ENCODE measurements at regions not wholly inside any gene's neighbourhood (a gene's known extent, or its start where the extent isn't known, plus 50 kb on each side); places are given as distances from the start of the nearest gene placed in this dataset.

- no peak overlapping the region for H3K4me2 ChIP-seq (ENCODE audit: low read length)
- TF ChIP-seq EZH2 (IDR thresholded peaks at IDR 0.05; ENCODE audit: borderline replicate concordance, low read length) (no peak), CTCF (IDR thresholded peaks at IDR 0.05; ENCODE audit: low read length) (no peak)
Measured at GRCh38 chr1:56266359-56266758, 313.0 kb downstream of the PLPP3 start.

GRCh38 chr1:56265216-56265615, 314.1 kb downstream of the PLPP3 start:
- no peak overlapping the region for H3K9ac ChIP-seq (ENCODE audit: low read length)
- no peak overlapping the region for H3K4me2 ChIP-seq (ENCODE audit: low read length)
- H3K79me2 ChIP-seq (ENCODE audit: insufficient read depth, low read length) = no peaks in the 10 kb centered on the region
- H2AFZ ChIP-seq (ENCODE audit: low read length) = no peak overlapping the region
- no peak overlapping the region for H3K27ac ChIP-seq (ENCODE audit: low read depth, low read length, poor library complexity, severe bottlenecking)
- no peak for TF ChIP-seq EZH2 (IDR thresholded peaks at IDR 0.05; ENCODE audit: borderline replicate concordance, low read length)
- TF ChIP-seq CTCF (IDR thresholded peaks at IDR 0.05; ENCODE audit: low read length) = no peak
- H3F3A ChIP-seq (ENCODE audit: insufficient read depth, low read length) = no peaks in the 10 kb centered on the region
- no peaks in the 10 kb centered on the region for H3K4me1 ChIP-seq (ENCODE audit: insufficient read depth, low read length, severe bottlenecking)
- H3K27me3 ChIP-seq (ENCODE audit: insufficient read depth, low read length) = no peaks in the 10 kb centered on the region
- no peaks in the 10 kb centered on the region for H3K9me2 ChIP-seq (ENCODE audit: low read depth, low read length)
- H3K4me3 ChIP-seq (ENCODE audit: low read depth, low read length, poor library complexity, severe bottlenecking) = no peak overlapping the region
- H3K36me3 ChIP-seq (ENCODE audit: insufficient read depth, low read length) = no peaks in the 10 kb centered on the region
- H3K9me3 ChIP-seq (ENCODE audit: low read length) = no peaks in the 10 kb centered on the region
- H4K20me1 ChIP-seq (ENCODE audit: insufficient read depth, low read length) = no peaks in the 10 kb centered on the region

More at GRCh38 chr1:56266359-56266758, 313.0 kb downstream of the PLPP3 start:
- Histone ChIP-seq H3K9ac (ENCODE audit: low read length) (no peak overlapping the region), H3K4me3 (ENCODE audit: low read depth, low read length, poor library complexity, severe bottlenecking) (no peak overlapping the region), H3K4me1 (ENCODE audit: insufficient read depth, low read length, severe bottlenecking) (no peaks in the 10 kb centered on the region), H3K9me2 (ENCODE audit: low read depth, low read length) (no peaks in the 10 kb centered on the region), H3K27me3 (ENCODE audit: insufficient read depth, low read length) (no peaks in the 10 kb centered on the region), H3K27ac (ENCODE audit: low read depth, low read length, poor library complexity, severe bottlenecking) (no peak overlapping the region), H3K9me3 (ENCODE audit: low read length) (no peaks in the 10 kb centered on the region), H3K36me3 (ENCODE audit: insufficient read depth, low read length) (no peaks in the 10 kb centered on the region), H3F3A (ENCODE audit: insufficient read depth, low read length) (no peaks in the 10 kb centered on the region), H4K20me1 (ENCODE audit: insufficient read depth, low read length) (no peaks in the 10 kb centered on the region), H3K79me2 (ENCODE audit: insufficient read depth, low read length) (no peaks in the 10 kb centered on the region), H2AFZ (ENCODE audit: low read length) (no peak overlapping the region)

- H3K9me3 ChIP-seq (ENCODE audit: low read length) = no peaks in the 10 kb centered on the region
- H3K27me3 ChIP-seq (ENCODE audit: insufficient read depth, low read length) = no peaks in the 10 kb centered on the region
- H3F3A ChIP-seq (ENCODE audit: insufficient read depth, low read length) = no peaks in the 10 kb centered on the region
- H3K4me2 ChIP-seq (ENCODE audit: low read length) = no peak overlapping the region
- no peak overlapping the region for H3K4me3 ChIP-seq (ENCODE audit: low read depth, low read length, poor library complexity, severe bottlenecking)
- TF ChIP-seq CTCF (IDR thresholded peaks at IDR 0.05; ENCODE audit: low read length) (no peak), EZH2 (IDR thresholded peaks at IDR 0.05; ENCODE audit: borderline replicate concordance, low read length) (no peak)
- H3K27ac ChIP-seq (ENCODE audit: low read depth, low read length, poor library complexity, severe bottlenecking) = no peak overlapping the region
- no peaks in the 10 kb centered on the region for H3K4me1 ChIP-seq (ENCODE audit: insufficient read depth, low read length, severe bottlenecking)
- H3K9ac ChIP-seq (ENCODE audit: low read length) = no peak overlapping the region
- H4K20me1 ChIP-seq (ENCODE audit: insufficient read depth, low read length) = no peaks in the 10 kb centered on the region
- H2AFZ ChIP-seq (ENCODE audit: low read length) = no peak overlapping the region
- H3K36me3 ChIP-seq (ENCODE audit: insufficient read depth, low read length) = no peaks in the 10 kb centered on the region
- no peaks in the 10 kb centered on the region for H3K79me2 ChIP-seq (ENCODE audit: insufficient read depth, low read length)
- no peaks in the 10 kb centered on the region for H3K9me2 ChIP-seq (ENCODE audit: low read depth, low read length)
Measured at GRCh38 chr1:56263908-56264307, 315.5 kb downstream of the PLPP3 start.
